ENCODE measurements at regions not wholly inside any gene's neighbourhood (a gene's known extent, or its start where the extent isn't known, plus 50 kb on each side); places are given as distances from the start of the nearest gene placed in this dataset.

DNA sequence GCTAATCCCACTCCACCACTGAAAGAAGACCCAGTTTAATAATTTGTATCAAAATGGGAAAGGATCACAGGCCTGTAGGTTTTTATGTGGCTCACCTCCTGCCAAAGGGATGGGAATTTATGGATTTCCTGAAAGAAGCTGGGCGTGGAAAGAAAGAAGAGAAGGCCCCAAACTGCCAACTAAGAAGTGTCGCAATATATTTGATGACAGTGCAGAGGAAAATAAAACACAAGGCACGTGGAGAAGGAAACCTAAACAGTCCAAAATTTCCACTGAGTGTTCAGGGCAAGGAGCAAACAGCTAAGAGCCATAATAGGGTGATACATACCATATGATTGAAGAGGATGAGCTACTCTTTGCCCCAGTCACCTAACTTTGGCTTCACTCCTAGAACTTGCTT is 667.2 kb downstream of the GATA3 start:
- no peak for TF ChIP-seq EZH2 (IDR thresholded peaks at IDR 0.05; ENCODE audit: low read depth)
- TF ChIP-seq, protein P1, sequence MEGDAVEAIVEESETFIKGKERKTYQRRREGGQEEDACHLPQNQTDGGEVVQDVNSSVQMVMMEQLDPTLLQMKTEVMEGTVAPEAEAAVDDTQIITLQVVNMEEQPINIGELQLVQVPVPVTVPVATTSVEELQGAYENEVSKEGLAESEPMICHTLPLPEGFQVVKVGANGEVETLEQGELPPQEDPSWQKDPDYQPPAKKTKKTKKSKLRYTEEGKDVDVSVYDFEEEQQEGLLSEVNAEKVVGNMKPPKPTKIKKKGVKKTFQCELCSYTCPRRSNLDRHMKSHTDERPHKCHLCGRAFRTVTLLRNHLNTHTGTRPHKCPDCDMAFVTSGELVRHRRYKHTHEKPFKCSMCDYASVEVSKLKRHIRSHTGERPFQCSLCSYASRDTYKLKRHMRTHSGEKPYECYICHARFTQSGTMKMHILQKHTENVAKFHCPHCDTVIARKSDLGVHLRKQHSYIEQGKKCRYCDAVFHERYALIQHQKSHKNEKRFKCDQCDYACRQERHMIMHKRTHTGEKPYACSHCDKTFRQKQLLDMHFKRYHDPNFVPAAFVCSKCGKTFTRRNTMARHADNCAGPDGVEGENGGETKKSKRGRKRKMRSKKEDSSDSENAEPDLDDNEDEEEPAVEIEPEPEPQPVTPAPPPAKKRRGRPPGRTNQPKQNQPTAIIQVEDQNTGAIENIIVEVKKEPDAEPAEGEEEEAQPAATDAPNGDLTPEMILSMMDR (conservative IDR thresholded peaks at IDR 0.05): no peak
